NB4 (cell line): ENCODE measurements at regions not wholly inside any gene's neighbourhood (a gene's known extent, or its start where the extent isn't known, plus 50 kb on each side); places are given as distances from the start of the nearest gene placed in this dataset.

Experiments
- POLR2A ChIP-seq: IDR thresholded peaks from 2 replicates; pipeline ENCODE4 v1.6.1; 2011; ENCODE audit warnings: mild to moderate bottlenecking; ENCODE audit not compliant: insufficient read length; ENCODE audit errors: extremely low read depth
- TF ChIP-seq, protein P1 (sequence below): IDR thresholded peaks from one replicate; pipeline ENCODE4 v1.5.1; 2012; ENCODE audit warnings: low read depth, low read length

GRCh38 chr16:9039210-9039609 is 52.2 kb upstream of the HAPSTR1 start:
- TF ChIP-seq, protein P1, sequence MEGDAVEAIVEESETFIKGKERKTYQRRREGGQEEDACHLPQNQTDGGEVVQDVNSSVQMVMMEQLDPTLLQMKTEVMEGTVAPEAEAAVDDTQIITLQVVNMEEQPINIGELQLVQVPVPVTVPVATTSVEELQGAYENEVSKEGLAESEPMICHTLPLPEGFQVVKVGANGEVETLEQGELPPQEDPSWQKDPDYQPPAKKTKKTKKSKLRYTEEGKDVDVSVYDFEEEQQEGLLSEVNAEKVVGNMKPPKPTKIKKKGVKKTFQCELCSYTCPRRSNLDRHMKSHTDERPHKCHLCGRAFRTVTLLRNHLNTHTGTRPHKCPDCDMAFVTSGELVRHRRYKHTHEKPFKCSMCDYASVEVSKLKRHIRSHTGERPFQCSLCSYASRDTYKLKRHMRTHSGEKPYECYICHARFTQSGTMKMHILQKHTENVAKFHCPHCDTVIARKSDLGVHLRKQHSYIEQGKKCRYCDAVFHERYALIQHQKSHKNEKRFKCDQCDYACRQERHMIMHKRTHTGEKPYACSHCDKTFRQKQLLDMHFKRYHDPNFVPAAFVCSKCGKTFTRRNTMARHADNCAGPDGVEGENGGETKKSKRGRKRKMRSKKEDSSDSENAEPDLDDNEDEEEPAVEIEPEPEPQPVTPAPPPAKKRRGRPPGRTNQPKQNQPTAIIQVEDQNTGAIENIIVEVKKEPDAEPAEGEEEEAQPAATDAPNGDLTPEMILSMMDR = no peak
- TF ChIP-seq POLR2A = no peak
